Lung microvascular endothelial cell (primary cell): ENCODE measurements at regions not wholly inside any gene's neighbourhood (a gene's known extent, or its start where the extent isn't known, plus 50 kb on each side); places are given as distances from the start of the nearest gene placed in this dataset.

Experiments
- DNase-seq, 2 donors: peaks; one replicate each; pipeline versions ENCODE4 v3.0.0 to v3.0.0-alpha.2; 2010; ENCODE audit warnings: low read depth in 2 of 2

DNA sequence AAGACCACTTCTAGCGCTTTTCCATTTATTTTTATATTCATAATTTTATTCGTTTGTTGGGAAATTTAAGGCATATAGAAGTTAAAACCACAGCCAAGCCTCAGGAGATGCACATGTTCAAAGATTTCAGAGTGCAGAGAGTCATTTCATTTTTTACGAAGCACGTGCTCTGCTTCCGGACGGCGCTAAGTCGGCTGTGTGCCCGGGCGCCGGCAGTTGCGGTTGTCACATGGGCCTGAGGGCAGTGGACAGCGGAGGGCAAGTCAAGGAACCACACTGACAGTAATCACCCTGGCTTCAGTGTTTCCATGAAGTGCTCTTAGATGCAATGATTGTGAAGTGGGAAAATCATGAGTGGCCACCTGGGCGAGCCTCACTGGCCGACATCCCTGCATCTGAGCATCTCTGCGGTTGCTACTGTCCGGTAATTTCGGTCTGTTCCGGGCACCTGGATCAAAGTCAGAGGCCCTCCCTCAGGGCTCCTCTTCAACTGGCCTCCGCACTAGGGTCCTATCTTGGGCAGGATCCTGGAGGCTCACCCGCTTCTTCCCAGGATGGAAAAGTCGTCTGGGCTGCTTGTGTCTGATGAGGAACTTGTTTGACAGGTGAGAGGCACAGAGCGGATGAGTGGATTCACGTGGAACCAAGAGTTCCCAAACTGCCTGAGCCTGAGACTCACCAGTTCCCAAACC is 90.8 kb downstream of the DACT2 start:
- DNase-seq = no peak

DNA sequence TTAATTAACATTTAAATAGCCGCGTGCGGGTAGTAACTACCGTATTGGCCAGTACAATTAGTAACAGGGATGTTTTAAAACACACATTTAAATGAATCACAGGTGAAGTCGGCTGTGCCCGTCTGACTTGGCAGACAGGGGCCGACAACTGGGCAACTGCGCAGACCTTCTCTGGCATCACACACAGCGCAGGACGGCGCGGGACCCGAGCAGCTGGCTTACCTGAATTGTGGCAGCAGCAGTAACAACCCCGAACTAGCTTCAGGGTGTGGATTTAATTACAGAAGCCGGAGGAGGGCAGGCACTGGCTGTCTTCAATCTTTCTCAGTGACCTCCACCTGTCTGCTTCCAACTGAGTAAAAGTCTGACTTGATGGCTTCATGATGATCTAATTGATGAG is 91.7 kb downstream of the DACT2 start:
- no peak for DNase-seq

DNA sequence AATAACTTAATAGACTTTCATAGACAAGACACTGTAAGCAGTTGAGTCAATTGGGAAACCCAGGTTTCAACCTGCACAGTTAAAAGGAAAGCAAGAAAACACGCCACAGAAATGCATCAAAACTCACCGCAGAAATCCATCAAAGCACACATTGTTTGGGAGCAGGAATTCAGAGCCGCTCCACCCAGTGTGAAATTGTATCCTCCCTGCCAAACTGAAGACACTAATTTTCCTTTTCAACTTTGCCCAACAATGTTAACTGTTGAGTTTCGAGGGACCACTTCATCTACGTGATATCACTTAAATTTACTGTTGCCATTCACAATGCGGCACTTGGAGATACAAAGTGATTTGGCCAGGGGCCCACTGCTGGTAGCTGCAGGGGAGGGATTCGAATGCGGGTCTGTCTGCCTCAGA is 92.7 kb downstream of the DACT2 start:
- no peak for DNase-seq

DNA sequence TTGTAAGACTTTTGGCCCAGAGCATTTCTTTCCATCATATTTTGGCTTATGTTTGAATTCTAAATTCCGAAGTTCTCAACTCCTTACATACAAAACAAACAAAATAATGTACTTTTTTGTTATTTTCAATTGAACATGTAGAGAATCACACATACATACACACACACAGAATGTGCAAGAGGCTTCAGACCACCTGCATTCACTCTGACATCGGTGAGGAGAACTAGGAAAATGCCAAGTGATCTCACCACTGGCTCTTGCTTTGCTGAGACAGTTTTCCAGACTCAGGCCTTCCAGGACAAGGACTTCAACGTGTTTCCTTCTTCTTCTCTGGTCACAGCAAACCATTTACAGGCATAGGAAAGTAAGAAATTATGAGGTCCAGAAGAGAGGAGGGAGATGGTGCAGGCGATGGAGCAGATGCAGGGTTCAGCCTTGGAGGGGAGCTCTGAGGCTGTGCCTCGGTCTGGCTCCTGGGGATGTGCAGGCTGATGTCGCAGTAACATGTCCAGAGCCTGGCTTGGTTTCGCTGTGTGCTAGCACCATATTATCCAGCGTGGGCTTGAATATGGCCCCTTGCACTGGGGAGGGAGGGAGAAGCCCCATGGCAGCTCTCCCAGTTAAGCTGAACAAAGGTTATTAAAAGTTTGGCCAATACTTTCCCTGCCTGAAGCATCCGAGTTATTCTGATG is 93.4 kb downstream of the DACT2 start:
- DNase-seq = no peak

DNA sequence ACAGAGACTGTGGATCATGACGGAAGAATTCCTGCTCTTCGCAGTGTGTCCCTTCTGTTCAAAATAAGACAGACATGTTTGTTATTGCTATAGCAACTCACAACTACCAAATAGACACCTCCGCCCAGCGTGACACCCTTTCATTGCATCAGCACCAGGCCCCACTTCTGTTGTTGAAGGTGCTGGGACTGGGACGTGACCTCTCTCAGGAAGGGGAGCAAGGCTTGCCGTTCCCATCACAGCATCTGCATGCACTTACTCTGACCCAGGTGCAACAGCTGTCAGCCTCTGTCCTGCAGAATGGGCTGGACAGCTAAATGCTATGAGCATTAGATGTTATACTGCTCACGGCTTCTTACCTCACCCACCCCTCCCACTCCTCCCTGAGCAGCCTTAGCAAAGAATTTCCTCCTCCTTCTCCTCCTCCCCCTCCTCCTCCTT is 94.1 kb downstream of the DACT2 start:
- DNase-seq = no peak

DNA sequence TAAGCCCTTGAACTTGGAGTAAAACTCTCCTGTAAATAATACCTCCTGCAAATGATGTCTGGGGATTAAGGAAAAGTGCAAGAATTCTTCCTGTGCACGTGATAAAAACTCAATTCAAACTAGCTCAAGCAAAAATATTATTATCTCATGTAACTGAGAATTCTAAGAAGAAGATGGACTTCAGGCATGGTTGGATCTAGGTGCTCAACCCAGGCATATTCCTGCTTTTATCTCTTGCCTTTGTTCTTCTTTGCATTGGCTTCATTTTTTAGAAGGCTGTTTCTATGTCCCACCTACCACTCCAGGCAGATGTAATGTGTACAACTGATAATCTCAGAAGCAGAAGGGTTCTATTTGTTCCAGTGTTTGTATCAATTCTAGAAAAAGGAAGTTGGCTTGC is 95.8 kb downstream of the DACT2 start:
- DNase-seq = no peak

DNA sequence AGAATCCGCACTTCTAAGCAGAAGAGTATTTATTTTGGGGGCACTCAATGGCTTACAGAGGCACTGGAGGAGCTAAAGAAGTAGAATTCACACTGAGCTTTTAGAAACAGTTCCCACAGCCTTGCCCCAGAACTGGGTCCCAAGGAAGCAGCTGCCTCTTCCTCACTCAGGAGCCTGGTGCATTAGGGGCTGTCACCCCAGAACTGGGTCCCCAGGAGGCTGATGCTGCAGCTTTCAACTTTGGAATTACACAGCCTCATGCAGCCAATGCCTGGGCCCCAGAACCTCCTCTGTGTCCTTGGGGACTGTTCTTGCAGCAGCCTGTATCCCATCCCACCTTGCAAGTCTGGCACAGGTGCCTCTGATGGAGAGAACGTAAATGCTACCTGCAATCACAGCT is 96.4 kb downstream of the DACT2 start:
- DNase-seq = no peak

DNA sequence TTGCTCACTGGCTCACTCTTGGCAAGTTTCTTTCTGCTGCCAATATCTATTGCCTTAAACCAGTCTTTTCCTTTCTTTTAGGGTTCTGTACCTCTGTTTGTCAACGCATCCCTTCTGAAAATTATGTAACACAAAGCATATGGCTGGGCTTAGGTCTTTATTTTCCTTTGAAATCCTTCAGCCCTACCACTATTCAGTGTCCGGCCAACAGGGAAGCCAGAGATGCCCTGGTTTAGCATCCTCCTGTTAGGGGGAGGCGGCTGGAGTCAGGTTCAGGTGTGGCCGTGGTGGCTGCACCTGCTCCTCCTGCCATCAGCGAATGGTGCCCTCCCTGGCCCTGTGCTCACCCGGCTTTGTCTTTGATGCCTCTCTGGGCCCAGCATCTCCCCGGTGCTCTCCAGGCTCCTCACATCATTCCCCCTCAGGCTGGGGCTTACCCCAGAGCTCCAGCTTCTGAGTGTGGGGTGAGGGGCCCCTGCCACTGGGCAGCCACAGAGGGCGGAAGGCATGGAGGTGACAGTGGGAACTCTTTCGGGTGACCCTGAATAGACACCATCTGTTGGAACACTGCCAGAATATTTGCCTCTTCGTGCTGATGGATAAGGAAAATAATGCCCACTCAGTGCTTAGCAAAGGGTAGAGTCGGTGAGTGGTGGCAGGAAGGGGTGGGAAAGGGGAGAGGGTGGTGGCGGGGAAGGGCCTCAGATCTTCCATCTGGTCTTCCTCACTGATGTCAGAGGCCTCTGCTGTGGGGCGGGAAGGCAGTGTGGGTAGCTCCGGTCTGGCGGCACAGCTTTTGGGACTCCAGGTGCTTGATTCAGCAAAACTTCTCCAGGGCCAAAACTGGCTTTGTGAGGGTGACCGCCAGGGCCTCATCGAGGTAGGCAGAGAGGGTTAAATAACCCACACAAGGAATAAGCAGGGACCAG is 97.2 kb downstream of the DACT2 start:
- no peak for DNase-seq

DNA sequence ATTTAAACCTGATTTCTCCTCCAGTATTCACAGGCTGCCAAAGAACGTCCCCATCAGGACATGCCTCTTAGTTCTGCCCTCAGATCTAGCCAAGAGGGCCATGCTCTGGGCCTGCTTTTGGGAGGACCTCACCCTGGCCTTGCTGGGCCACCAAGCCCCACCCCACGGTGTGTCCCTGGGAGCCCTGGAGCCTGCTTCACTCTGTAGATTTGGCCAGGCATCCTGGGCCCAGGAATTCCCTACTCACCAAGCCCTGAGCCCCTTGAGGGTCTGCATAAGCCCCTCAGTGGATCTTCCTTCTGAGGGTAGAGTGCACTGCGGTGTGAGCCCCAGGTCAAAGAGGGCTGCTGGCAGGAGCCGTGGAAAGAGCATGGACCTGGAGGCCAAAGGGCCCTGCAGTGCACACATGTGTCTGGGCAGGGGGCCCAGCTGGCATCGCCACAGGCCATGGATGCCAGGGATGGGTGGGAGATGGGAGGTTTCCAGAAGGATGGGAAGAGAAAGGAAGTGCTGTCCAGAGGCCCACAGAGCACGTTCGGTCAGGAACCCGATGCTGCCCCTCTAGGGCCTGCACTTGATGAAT is 98.0 kb downstream of the DACT2 start:
- DNase-seq = no peak

DNA sequence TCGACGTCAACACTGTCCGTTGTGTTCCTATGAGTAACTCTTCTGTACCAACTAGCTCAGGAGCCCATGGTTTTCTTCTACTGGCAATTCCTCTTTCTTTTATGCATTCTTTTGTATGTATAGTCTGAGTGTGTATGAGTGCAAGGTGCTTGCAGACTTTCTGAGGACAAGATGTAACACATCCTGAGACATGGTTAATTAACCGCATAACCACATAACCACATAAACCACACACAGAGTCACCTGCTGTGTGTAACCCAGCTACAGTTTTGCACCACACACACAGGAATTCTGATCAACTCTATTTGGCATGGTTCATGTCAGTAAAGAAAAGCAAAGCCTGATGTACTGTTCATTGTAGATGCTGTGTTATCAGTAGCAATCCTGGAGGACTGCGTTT is 98.6 kb downstream of the DACT2 start:
- DNase-seq = no peak

DNA sequence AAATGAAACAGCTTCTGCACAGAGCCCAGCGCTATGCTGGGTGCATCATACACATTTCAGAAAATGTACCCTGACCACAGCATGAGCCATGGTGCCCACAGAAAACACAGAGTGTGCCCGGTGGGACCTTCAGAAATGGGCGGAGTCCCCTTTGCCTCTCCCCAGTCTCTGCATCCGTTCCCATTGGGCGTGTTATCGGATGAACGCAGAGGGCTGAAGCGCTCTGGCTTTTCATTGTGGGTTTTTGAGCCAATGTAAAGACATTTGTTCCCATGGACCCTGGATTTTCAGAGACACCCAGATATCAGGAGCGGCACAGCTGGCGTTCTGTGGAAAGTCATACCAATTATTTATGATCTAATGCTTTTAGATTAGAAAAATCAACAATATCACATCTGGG is 99.8 kb downstream of the DACT2 start:
- DNase-seq = no peak

DNA sequence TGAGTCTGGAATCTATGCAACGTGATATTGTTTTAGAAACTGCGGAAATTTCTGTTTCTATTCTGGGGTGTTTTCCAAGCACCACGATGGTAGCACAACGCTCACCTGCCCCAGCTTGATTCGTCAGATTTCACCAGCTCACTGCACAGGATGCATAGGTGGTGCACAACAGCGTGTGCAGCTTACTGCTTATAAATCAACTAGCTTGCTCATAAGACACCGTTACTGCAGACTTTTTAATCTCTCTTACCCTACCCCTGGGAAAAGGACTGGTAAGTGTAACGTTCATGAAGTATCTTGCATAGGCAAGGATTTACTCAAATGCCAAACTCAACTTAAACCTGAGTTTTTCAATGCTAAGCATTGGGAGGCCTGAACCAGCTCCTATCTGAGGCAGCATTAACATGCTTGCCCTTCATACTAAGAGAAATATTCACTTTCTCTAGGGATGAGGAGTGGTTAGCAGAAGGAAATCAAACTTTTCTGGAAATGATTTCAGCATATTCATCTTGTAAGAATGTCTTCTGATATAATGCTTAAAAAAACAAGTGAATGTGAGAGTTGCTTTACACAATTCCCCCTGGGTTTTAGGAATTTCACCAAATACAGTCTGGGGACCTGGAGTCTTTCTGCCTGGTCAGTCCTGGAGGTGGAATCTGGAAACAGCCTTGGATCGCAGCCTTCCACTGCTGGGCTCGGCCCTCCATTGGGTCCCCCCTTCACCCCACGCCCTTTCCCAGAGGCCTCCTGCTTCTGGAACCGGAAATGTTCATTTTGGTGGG is 100.6 kb downstream of the DACT2 start:
- DNase-seq = no peak

DNA sequence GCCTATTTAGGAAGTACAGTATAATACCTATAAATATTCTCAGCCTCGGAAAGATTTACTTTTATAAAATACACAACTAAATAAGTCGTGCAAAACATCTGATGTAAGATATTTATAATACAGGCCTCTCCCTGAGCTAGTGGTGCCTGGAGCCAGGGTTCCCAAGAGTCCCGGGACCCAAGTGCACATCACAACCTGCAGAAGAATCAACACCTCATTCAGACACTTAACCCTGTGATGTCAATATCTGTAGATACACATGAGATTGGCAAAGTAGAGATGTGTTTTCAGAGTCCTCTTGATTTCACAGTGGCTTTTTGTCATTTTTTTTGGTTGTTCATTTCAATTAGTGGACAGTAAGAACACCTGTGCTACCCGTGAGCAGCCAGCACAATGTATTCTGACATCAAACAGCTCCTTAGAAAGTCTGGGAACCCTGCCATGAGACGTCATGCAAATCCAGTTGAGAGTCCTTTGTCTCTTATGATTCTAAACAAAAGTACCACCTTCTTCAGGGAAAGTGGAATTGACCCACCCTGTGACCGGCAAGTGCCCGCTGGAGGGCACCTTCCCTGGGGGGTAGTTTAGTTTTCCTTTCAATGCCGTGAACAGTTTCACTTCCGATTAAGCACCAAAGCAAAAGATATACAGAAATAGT is 101.6 kb downstream of the DACT2 start:
- no peak for DNase-seq

DNA sequence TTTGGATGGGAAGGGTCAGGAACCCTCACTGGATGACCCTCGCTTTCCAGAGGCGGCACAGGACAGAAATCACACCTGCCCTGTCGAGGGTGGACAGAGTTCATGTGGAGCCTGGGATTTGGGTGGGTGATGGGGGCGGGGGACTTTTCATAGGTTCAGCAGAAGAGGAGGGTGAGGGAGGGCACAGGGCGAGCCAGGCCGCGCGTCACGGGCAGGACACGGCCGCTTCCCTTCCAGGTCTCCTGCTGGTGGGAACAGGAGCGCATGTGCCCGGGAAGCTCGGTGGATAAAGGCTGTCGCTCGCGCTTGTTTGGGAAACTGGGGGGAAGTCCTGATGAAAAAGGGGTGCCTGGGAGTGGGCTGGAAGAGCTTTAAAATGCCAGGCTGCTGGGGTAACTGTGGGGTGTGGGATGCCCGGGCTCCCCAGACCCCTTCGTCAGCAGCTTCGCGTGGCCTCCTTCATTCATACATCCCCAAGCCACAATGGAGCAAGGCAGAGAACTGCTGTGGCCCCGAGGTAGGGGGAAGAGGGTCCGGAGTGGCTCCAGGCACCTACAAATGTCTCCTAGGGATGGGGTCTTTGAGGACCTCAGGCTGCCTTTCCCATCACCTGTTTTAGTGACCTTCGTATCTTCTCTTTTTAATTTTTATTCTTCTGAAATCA is 102.2 kb downstream of the DACT2 start:
- no peak for DNase-seq

DNA sequence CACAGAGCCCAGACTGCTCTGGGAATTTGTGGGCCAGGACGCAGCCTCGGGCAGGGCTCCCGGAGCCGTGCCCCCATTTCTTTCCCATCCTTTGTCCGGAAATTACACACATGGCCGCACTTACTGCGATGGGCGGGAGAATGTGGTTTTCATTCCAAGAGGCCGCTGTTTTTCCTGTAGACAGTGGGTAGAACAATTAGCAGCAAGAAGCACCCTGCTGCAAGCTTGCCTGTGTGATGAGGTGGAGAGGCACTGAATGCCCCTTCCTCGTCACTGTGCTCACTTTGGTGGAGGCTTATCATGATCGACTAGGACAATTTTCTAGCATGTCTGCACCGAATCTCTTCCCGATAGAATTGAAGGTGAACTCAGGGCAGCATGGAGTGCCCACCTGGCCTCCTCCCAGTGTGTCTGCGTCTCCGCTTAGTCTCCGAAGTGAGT is 102.8 kb downstream of the DACT2 start:
- DNase-seq = no peak

DNA sequence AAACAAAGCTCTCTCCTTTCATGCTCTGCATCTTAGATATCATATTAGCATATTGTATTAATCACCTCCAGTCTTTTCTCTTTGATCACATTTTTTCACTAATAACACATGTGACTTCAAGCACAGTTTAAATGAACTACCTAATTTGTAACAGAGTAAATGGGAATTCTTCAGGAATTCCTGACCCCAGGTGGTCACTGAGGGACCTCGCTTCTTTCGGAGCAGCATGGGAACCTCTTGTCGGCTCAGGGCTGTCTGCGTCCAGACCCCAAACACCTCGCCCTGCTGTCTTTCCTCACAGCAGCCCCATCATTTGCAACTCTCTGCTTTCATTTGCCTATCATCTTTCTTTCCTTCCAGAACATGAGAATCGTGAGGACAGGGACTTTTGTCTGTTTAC is 103.5 kb downstream of the DACT2 start:
- DNase-seq = no peak

DNA sequence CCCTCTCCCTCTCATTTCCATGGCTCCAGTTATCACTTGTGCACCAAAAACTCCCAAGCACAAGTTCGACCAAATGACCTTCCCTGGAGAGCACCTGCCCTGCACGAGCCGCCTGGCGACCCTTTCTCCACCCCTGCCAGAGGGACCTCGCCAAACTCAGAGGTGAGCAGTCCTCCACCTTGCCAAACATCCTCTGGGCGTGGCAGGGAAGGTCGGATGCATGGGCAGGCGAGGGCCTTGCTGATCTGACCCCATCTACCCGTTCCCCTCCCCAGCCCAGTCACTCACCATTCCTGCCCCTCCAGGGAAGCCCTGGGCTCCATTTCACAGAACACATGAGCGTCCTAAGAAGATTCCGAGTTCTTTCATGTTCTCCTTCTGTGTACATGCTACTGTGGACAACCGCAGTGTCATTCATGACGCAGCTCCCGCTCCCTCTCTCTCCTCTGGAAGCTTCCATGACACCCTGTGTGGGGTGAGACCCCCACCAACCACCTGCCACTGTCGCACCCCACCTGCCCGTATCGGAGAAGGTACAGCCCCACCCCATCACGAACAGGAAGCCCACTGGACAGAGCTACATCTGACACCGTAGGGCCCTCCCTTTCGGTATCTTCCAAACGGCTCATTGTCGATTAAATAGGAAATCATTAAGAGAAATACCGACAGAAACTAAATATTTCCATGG is 104.3 kb downstream of the DACT2 start:
- no peak for DNase-seq

DNA sequence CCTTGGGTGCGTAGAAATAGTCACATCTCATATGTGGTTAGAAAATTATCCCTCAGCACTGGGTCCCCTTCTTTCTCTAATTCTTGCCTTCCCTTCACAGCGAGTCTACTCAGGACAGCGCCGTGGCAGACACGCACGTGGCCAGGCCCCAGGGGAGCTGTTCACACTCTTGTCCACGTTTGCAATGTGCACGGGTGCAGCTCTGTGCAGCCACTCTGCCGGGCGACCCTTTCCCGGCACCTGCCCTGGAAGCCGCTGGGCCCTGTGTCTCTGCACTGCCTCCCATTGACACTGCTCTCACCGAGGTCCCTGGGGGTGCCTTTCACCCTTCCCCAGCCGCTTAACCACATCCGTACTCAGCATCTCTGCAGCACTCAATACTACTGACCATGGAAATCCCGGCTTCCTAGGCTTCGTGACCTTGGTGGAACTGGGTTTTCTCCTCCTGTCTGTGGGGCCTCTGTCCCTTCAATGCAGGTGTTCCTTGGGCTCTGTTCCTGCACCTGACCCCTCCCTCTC is 104.9 kb downstream of the DACT2 start:
- no peak for DNase-seq

DNA sequence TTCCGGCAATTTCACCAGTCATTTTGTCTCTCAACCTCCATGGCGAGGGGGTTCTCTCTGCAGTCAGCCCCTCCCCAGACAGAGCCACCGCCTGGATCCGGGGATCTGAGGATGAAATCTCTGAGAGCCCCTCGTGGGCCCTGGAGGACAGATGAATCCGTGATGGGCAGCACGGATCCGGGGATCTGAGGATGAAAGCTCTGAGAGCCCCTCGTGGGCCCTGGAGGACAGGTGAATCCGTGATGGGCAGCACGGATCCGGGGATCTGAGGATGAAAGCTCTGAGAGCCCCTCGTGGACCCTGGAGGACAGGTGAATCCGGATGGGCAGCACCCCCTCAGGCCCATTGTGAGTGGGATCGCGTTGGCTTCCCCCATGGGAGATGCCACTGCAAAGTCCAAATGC is 106.5 kb downstream of the DACT2 start:
- DNase-seq = no peak
